Fibroblast of lung (primary cell): ENCODE measurements at regions not wholly inside any gene's neighbourhood (a gene's known extent, or its start where the extent isn't known, plus 50 kb on each side); places are given as distances from the start of the nearest gene placed in this dataset.

Source experiments
- EZH2 ChIP-seq: IDR thresholded peaks from 2 replicates; pipeline ENCODE4 v1.5.1; 2012; ENCODE audit warnings: low read length, control low read depth, mild to moderate bottlenecking; ENCODE audit errors: missing control alignments
- TF ChIP-seq, protein P1 (sequence below), 2 donors: IDR thresholded peaks in 1 of 2; conservative IDR thresholded peaks in 1 of 2; 1 replicate in 1 of 2; 2 replicates in 1 of 2; pipeline ENCODE4 v1.5.1; 2011 to 2012; ENCODE audit warnings: low read length in 2 of 2, control low read depth in 1 of 2, inconsistent platforms in 1 of 2, low read depth in 1 of 2, mild to moderate bottlenecking in 1 of 2

DNA sequence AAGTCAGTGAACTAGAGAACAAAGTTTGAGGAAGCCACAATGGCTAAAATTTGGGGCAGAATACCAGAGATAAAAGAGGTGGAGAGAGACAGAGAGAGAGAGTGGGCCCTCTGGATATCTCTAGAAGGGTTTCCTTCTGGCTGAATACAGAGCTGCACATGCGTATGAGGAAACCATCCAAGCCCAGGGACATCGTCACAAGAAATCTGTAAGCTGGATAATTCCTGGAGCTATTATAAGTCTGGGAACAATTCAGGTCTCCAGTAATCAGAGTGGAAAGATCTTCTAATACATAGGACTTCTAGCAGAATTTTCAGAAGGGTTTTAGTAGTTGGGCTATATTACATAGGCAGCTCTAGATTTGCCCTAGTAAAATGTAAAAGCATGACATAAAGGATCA, 415.7 kb upstream of the MTPN start:
- TF ChIP-seq, protein P1, sequence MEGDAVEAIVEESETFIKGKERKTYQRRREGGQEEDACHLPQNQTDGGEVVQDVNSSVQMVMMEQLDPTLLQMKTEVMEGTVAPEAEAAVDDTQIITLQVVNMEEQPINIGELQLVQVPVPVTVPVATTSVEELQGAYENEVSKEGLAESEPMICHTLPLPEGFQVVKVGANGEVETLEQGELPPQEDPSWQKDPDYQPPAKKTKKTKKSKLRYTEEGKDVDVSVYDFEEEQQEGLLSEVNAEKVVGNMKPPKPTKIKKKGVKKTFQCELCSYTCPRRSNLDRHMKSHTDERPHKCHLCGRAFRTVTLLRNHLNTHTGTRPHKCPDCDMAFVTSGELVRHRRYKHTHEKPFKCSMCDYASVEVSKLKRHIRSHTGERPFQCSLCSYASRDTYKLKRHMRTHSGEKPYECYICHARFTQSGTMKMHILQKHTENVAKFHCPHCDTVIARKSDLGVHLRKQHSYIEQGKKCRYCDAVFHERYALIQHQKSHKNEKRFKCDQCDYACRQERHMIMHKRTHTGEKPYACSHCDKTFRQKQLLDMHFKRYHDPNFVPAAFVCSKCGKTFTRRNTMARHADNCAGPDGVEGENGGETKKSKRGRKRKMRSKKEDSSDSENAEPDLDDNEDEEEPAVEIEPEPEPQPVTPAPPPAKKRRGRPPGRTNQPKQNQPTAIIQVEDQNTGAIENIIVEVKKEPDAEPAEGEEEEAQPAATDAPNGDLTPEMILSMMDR (conservative IDR thresholded peaks at IDR 0.05 in 1 of 2, IDR thresholded peaks at IDR 0.05 in 1 of 2; ENCODE audit: low read depth in 1 of 2, low read length in 2 of 2): no peak
- TF ChIP-seq EZH2: no peak
